H9 (cell line): ENCODE measurements at regions not wholly inside any gene's neighbourhood (a gene's known extent, or its start where the extent isn't known, plus 50 kb on each side); places are given as distances from the start of the nearest gene placed in this dataset.

Source experiments
- DNase-seq: peaks from one replicate; pipeline ENCODE4 v3.0.0-alpha.2; 2017
- H2AFZ ChIP-seq: one replicate; pipeline ENCODE4 v1.6.1; 2013; ENCODE audit warnings: mild to moderate bottlenecking, low read length, control low read depth, moderate library complexity
- H2AK5ac ChIP-seq: 2 replicates; pipeline ENCODE4 v1.6.1; 2013; ENCODE audit warnings: low read length, control low read depth, mixed read lengths; ENCODE audit not compliant: insufficient read length
- H2BK120ac ChIP-seq: one replicate; pipeline ENCODE4 v1.6.1; 2013; ENCODE audit warnings: low read depth, mild to moderate bottlenecking, low read length, control low read depth, inconsistent platforms; ENCODE audit not compliant: poor library complexity, severe bottlenecking
- H2BK12ac ChIP-seq: 2 replicates; pipeline ENCODE4 v1.6.1; 2013; ENCODE audit warnings: low read length, control low read depth, mixed read lengths, low read depth; ENCODE audit not compliant: insufficient read length
- H2BK15ac ChIP-seq: 2 replicates; pipeline ENCODE4 v1.6.1; 2013; ENCODE audit warnings: low read depth, low read length, control low read depth
- H2BK20ac ChIP-seq: one replicate; pipeline ENCODE4 v1.6.1; 2013; ENCODE audit warnings: low read depth, mild to moderate bottlenecking, low read length, control low read depth, inconsistent platforms; ENCODE audit not compliant: poor library complexity, severe bottlenecking
- H2BK5ac ChIP-seq: 2 replicates; pipeline ENCODE4 v1.6.1; 2013; ENCODE audit warnings: low read length, control low read depth, mixed read lengths; ENCODE audit not compliant: insufficient read length
- H3K14ac ChIP-seq: 2 replicates; pipeline ENCODE4 v1.6.1; 2013; ENCODE audit warnings: low read length, control low read depth; ENCODE audit not compliant: insufficient read depth
- H3K18ac ChIP-seq: 2 replicates; pipeline ENCODE4 v1.6.1; 2013; ENCODE audit warnings: low read depth, mild to moderate bottlenecking, mixed read lengths, low read length, control low read depth; ENCODE audit not compliant: insufficient read length
- H3K23ac ChIP-seq: 2 replicates; pipeline ENCODE4 v1.6.1; 2013; ENCODE audit warnings: low read length, control low read depth, mixed read lengths, low read depth; ENCODE audit not compliant: insufficient read length
- H3K23me2 ChIP-seq: 2 replicates; pipeline ENCODE4 v1.6.1; 2013; ENCODE audit warnings: low read depth, mild to moderate bottlenecking, mixed read lengths, low read length, control low read depth; ENCODE audit not compliant: insufficient read length, poor library complexity, severe bottlenecking
- H3K27ac ChIP-seq: 2 replicates; pipeline ENCODE4 v1.5.1; 2013; ENCODE audit warnings: low read length, control low read depth, mixed read lengths, low read depth; ENCODE audit not compliant: insufficient read length
- H3K27me3 ChIP-seq: 2 replicates; pipeline ENCODE4 v1.6.1; 2013; ENCODE audit warnings: low read length, control low read depth, inconsistent platforms; ENCODE audit not compliant: insufficient read depth
- H3K4ac ChIP-seq: 2 replicates; pipeline ENCODE4 v1.6.1; 2013; ENCODE audit warnings: low read depth, mild to moderate bottlenecking, control low read depth, inconsistent platforms, low read length, moderate library complexity
- H3K4me1 ChIP-seq: 2 replicates; pipeline ENCODE4 v1.6.1; 2013; ENCODE audit warnings: low read length, control low read depth, inconsistent platforms; ENCODE audit not compliant: insufficient read depth
- H3K4me2 ChIP-seq: 2 replicates; pipeline ENCODE4 v1.6.1; 2013; ENCODE audit warnings: low read length, control low read depth, mixed read lengths; ENCODE audit not compliant: insufficient read length, insufficient read depth
- H3K56ac ChIP-seq: 2 replicates; pipeline ENCODE4 v1.6.1; 2013; ENCODE audit warnings: low read depth, mild to moderate bottlenecking, mixed read lengths, low read length, control low read depth; ENCODE audit not compliant: insufficient read length
- H3K79me1 ChIP-seq: 2 replicates; pipeline ENCODE4 v1.6.1; 2013; ENCODE audit warnings: low read depth, mild to moderate bottlenecking, moderate library complexity, low read length, control low read depth, inconsistent platforms; ENCODE audit not compliant: insufficient read depth, poor library complexity, severe bottlenecking
- H3K79me2 ChIP-seq: 2 replicates; pipeline ENCODE4 v1.6.1; 2013; ENCODE audit warnings: low read length, control low read depth, inconsistent platforms; ENCODE audit not compliant: insufficient read depth
- H3K9ac ChIP-seq: 2 replicates; pipeline ENCODE4 v1.6.1; 2013; ENCODE audit warnings: low read length, control low read depth, mixed read lengths; ENCODE audit not compliant: insufficient read length; ENCODE audit errors: extremely low read depth
- H3K9me3 ChIP-seq: one replicate; pipeline ENCODE4 v1.6.1; 2013; ENCODE audit warnings: low read depth, low read length, inconsistent platforms; ENCODE audit not compliant: control insufficient read depth
- H3T11ph ChIP-seq: one replicate; pipeline ENCODE4 v1.6.1; 2013; ENCODE audit warnings: mild to moderate bottlenecking, low read length, control low read depth, inconsistent platforms
- H4K20me1 ChIP-seq: one replicate; pipeline ENCODE4 v1.6.1; 2013; ENCODE audit not compliant: control insufficient read depth, insufficient read length, insufficient read depth
- H4K5ac ChIP-seq: 2 replicates; pipeline ENCODE4 v1.6.1; 2013; ENCODE audit warnings: low read depth, mild to moderate bottlenecking, mixed read lengths, low read length, control low read depth; ENCODE audit not compliant: insufficient read length
- H4K8ac ChIP-seq: replicated peaks from 2 replicates; pipeline ENCODE4 v1.6.1; 2013; ENCODE audit warnings: low read length, control low read depth, mixed read lengths, low read depth; ENCODE audit not compliant: insufficient read length
- H4K91ac ChIP-seq: 2 replicates; pipeline ENCODE4 v1.6.1; 2013; ENCODE audit warnings: low read depth, mild to moderate bottlenecking, moderate library complexity, mixed read lengths, low read length, control low read depth; ENCODE audit not compliant: insufficient read length
- H3K27ac Mint-ChIP-seq, 3 experiments: 2 replicates in 2 of 3; 3 replicates in 1 of 3; pipeline ENCODE4 v1.8.0; 2020 to 2021; ENCODE audit warnings: mixed read lengths in 3 of 3, mild to moderate bottlenecking in 1 of 3, moderate library complexity in 1 of 3
- H3K27me3 Mint-ChIP-seq: 2 replicates; pipeline ENCODE4 v1.8.0; 2021; ENCODE audit warnings: low read depth, mild to moderate bottlenecking, moderate library complexity, mixed read lengths
- H3K36me3 Mint-ChIP-seq, 3 experiments: 2 replicates in 2 of 3; 3 replicates in 1 of 3; pipeline ENCODE4 v1.8.0; 2020 to 2021; ENCODE audit warnings: low read depth in 3 of 3, mixed read lengths in 3 of 3; ENCODE audit not compliant: insufficient read depth in 1 of 3
- H3K4me1 Mint-ChIP-seq, 2 experiments: 2 replicates each; pipeline ENCODE4 v1.8.0; 2020; ENCODE audit warnings: mixed read lengths in 2 of 2
- H3K4me3 Mint-ChIP-seq, 2 experiments: 2 replicates in 1 of 2; 3 replicates in 1 of 2; pipeline ENCODE4 v1.8.0; 2020 to 2021; ENCODE audit warnings: mild to moderate bottlenecking in 2 of 2, mixed read lengths in 2 of 2, moderate library complexity in 1 of 2
- H3K9me3 Mint-ChIP-seq, 2 experiments: 2 replicates in 1 of 2; 3 replicates in 1 of 2; pipeline ENCODE4 v1.8.0; 2020; ENCODE audit warnings: mild to moderate bottlenecking in 2 of 2, mixed read lengths in 2 of 2, moderate library complexity in 1 of 2
- WGBS: extraction: QIAGEN DNeasy Blood & Tissue Kit; methylation state at CpG from one replicate; pipeline ENCODE4 v1.1.7; 2013; ENCODE audit warnings: missing lambda C conversion rate, low lambda C conversion rate, mixed read lengths; ENCODE audit not compliant: insufficient read length; ENCODE audit errors: extremely low coverage; 5-methylcytosine and 5-hydroxymethylcytosine counted together
- TF ChIP-seq, protein P1 (sequence below): fragments of 200-600 bp; sonication (generic); conservative IDR thresholded peaks from 3 replicates; pipeline ENCODE4 v1.8.0; 2021; ENCODE audit warnings: antibody characterized with exemption, mild to moderate bottlenecking

GRCh38 chr11:32224580-32224979 lies 133.7 kb downstream of the RCN1 start:
- no peaks in the 10 kb centered on the region for H3K9me3 ChIP-seq
- H3K27me3 ChIP-seq = no peaks in the 10 kb centered on the region
- no peak overlapping the region for H3K4me3 Mint-ChIP-seq

More at GRCh38 chr11:32224580-32224979, 133.7 kb downstream of the RCN1 start:
- peaks cover 0 to 6% of the 10 kb centered on the region in 2 experiments; a peak in 3 of 4 replicates for H3K4me1 Mint-ChIP-seq
- no peaks in the 10 kb centered on the region for H3K79me2 ChIP-seq
- H3K27ac Mint-ChIP-seq = no peak overlapping the region; a peak in 1 of 7 replicates
- no peak overlapping the region for H3K9ac ChIP-seq
- no peak overlapping the region for H3T11ph ChIP-seq
- H2BK12ac ChIP-seq = no peak overlapping the region
- no peak overlapping the region for H4K91ac ChIP-seq
- H3K14ac ChIP-seq = no peak overlapping the region
- H2AFZ ChIP-seq = no peak overlapping the region
- no peak overlapping the region for H2BK5ac ChIP-seq
- no peak for DNase-seq
- no peaks in the 10 kb centered on the region for H3K79me1 ChIP-seq
- no peaks in the 10 kb centered on the region for H3K36me3 Mint-ChIP-seq
- no peak overlapping the region for H2AK5ac ChIP-seq
- H3K27me3 Mint-ChIP-seq = no peaks in the 10 kb centered on the region
- H3K27ac ChIP-seq = no peak overlapping the region
- no peak overlapping the region for H3K18ac ChIP-seq
- no peak overlapping the region for H3K56ac ChIP-seq
- H4K8ac ChIP-seq = no peak overlapping the region
- no peak overlapping the region for H3K23ac ChIP-seq
- no peak overlapping the region for H3K4me2 ChIP-seq
- H2BK120ac ChIP-seq = no peak overlapping the region
- no peaks in the 10 kb centered on the region for H4K20me1 ChIP-seq
- no peaks in the 10 kb centered on the region for H3K4me1 ChIP-seq
- TF ChIP-seq, protein P1, sequence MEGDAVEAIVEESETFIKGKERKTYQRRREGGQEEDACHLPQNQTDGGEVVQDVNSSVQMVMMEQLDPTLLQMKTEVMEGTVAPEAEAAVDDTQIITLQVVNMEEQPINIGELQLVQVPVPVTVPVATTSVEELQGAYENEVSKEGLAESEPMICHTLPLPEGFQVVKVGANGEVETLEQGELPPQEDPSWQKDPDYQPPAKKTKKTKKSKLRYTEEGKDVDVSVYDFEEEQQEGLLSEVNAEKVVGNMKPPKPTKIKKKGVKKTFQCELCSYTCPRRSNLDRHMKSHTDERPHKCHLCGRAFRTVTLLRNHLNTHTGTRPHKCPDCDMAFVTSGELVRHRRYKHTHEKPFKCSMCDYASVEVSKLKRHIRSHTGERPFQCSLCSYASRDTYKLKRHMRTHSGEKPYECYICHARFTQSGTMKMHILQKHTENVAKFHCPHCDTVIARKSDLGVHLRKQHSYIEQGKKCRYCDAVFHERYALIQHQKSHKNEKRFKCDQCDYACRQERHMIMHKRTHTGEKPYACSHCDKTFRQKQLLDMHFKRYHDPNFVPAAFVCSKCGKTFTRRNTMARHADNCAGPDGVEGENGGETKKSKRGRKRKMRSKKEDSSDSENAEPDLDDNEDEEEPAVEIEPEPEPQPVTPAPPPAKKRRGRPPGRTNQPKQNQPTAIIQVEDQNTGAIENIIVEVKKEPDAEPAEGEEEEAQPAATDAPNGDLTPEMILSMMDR = no peak
- no peaks in the 10 kb centered on the region for H3K23me2 ChIP-seq
- H3K4ac ChIP-seq = no peak overlapping the region
- H4K5ac ChIP-seq = no peak overlapping the region
- no peak overlapping the region for H2BK15ac ChIP-seq
- WGBS = no CpG with 5 or more reads among the region's 3 CpGs
- H3K9me3 Mint-ChIP-seq = no peaks in the 10 kb centered on the region
- H2BK20ac ChIP-seq = no peak overlapping the region
